ENCODE measurements at regions not wholly inside any gene's neighbourhood (a gene's known extent, or its start where the extent isn't known, plus 50 kb on each side); places are given as distances from the start of the nearest gene placed in this dataset.
"Not testable (repeated sequence)": the region's sequence is repeated elsewhere in the genome, so short reads cannot be mapped to it uniquely, and the experiment has no call there.

DNA sequence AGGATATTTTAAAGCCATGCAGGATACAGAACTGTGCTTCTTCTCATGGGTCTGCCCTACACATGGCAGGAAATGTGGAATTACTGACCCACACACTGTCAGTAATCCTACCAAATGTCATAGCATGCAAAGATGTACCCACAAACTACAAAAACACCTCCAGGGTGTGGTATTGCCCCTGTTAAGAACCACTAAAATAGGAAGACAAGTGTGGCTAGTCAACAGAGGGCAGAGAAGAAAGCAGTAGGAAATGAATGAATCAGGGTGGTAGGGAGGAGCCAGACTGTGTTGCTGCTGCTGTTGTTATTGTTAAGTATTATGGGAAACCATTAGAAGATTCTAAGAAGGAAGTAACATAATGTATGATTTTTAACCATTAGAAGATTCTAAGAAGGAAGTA is 556.7 kb upstream of the ACVR2A start:
- no peaks in the 10 kb centered on the region for H3K27me3 ChIP-seq
- no peak overlapping the region for H3K27ac ChIP-seq
- intact Hi-C loops (cut with DNase I), result no loop called here
- no peaks in the 10 kb centered on the region for H3K36me3 ChIP-seq
- DNase-seq, result no peak
- H3K4me3 ChIP-seq, result no peak overlapping the region
- TF ChIP-seq CTCF (IDR thresholded peaks at IDR 0.05) (no peak), EP300 (IDR thresholded peaks at IDR 0.05) (no peak), POLR2A (IDR thresholded peaks at IDR 0.05) (no peak)
- H3K9me3 ChIP-seq, result no peaks in the 10 kb centered on the region
- no peaks in the 10 kb centered on the region for H3K4me1 ChIP-seq (ENCODE audit: insufficient read depth)

- H3K9me3 ChIP-seq, result no peaks in the 10 kb centered on the region
- no peak overlapping the region for H3K27ac ChIP-seq
- H3K4me3 ChIP-seq, result no peak overlapping the region
- 82 to 94% (median 91%) methylated on average over 6 of the region's 6 CpGs for WGBS, 3 donors
- no peaks in the 10 kb centered on the region for H3K27me3 ChIP-seq
- no peaks in the 10 kb centered on the region for H3K36me3 ChIP-seq
- DNase-seq, result no peak
- TF ChIP-seq EP300 (IDR thresholded peaks at IDR 0.05) (no peak), CTCF (IDR thresholded peaks at IDR 0.05) (no peak), POLR2A (IDR thresholded peaks at IDR 0.05) (no peak)
- no peaks in the 10 kb centered on the region for H3K4me1 ChIP-seq (ENCODE audit: insufficient read depth)
- intact Hi-C loops (cut with DNase I), result no loop called here
Observed at GRCh38 chr2:147275943-147276342, 568.9 kb upstream of the ACVR2A start.

GRCh38 chr2:147273628-147274027 is 571.2 kb upstream of the ACVR2A start:
- no peaks in the 10 kb centered on the region for H3K36me3 ChIP-seq
- intact Hi-C loops (cut with DNase I), result no loop called here
- 89 to 100% (median 100%) methylated on average over 1 of the region's 1 CpG for WGBS, 3 donors
- no peaks in the 10 kb centered on the region for H3K27me3 ChIP-seq
- no peak overlapping the region for H3K4me3 ChIP-seq
- no peak overlapping the region for H3K27ac ChIP-seq
- no peak for DNase-seq
- H3K4me1 ChIP-seq (ENCODE audit: insufficient read depth), result no peaks in the 10 kb centered on the region
- H3K9me3 ChIP-seq, result no peaks in the 10 kb centered on the region
- TF ChIP-seq POLR2A (IDR thresholded peaks at IDR 0.05), result no peak

DNA sequence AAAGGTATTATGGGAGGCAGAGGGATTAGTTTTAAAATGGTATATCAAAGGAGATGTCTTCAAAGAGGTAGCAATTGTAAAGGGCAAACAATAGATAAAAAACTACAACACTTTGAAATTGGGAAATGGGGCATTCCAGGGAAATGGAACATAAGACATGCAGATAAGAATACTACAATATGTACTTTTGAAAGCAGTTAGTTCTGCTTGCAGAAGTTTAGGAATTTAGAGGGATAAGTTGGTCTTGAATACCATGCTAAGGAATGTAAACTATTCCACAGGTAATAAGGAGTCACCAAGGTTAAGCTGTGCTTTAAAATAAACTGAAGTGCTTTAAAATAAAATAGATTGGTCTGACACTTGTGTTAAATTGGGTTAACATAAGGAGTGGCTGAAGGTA is 571.7 kb upstream of the ACVR2A start:
- DNase-seq, result no peak
- no peak overlapping the region for H3K27ac ChIP-seq
- intact Hi-C loops (cut with DNase I), result no loop called here
- TF ChIP-seq POLR2A (IDR thresholded peaks at IDR 0.05), result no peak
- no peak for TF ChIP-seq CTCF (IDR thresholded peaks at IDR 0.05)
- no peak for TF ChIP-seq EP300 (IDR thresholded peaks at IDR 0.05)
- H3K36me3 ChIP-seq, result no peaks in the 10 kb centered on the region
- no peak overlapping the region for H3K4me3 ChIP-seq
- no peaks in the 10 kb centered on the region for H3K27me3 ChIP-seq
- no peaks in the 10 kb centered on the region for H3K4me1 ChIP-seq (ENCODE audit: insufficient read depth)
- H3K9me3 ChIP-seq, result no peaks in the 10 kb centered on the region

DNA sequence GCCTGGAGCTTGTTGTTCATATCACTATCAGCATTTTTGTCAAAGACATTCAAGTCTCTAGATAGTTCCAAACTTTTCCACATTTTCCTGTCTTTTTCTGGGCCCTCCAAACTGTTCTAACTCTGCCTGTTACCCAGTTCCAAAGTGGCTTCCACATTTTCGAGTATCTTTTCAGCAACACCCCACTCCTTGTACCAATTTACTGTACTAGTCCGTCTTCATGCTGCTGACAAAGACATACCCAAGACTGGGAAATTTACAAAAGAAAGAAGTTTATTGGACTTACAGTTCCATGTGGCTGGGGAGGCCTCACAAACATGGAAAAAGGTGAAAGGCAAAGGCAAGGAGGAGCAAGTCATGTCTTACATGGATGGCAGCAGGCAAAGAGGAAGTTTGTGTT is 575.2 kb upstream of the ACVR2A start:
- H3K27ac ChIP-seq; H3K4me1 ChIP-seq (ENCODE audit: insufficient read depth); H3K27me3 ChIP-seq; intact Hi-C loops (cut with DNase I); DNase-seq; H3K36me3 ChIP-seq; H3K9me3 ChIP-seq; H3K4me3 ChIP-seq: not testable (repeated sequence)
- 87 to 89% (median 88%) methylated on average over 2 of the region's 2 CpGs for WGBS, 3 donors

- intact Hi-C loops (cut with DNase I), result no loop called here
- Histone ChIP-seq H3K36me3 (no peaks in the 10 kb centered on the region), H3K4me3 (no peak overlapping the region), H3K9me3 (no peaks in the 10 kb centered on the region), H3K27me3 (no peaks in the 10 kb centered on the region), H3K4me1 (ENCODE audit: insufficient read depth) (no peaks in the 10 kb centered on the region), H3K27ac (no peak overlapping the region)
- no peak for DNase-seq
- no peak for TF ChIP-seq EP300 (IDR thresholded peaks at IDR 0.05)
- no peak for TF ChIP-seq CTCF (IDR thresholded peaks at IDR 0.05)
- no peak for TF ChIP-seq POLR2A (IDR thresholded peaks at IDR 0.05)
Observed at GRCh38 chr2:147260241-147260640, 584.6 kb upstream of the ACVR2A start.
